AML-193 (cell line): ENCODE measurements at regions not wholly inside any gene's neighbourhood (a gene's known extent, or its start where the extent isn't known, plus 50 kb on each side); places are given as distances from the start of the nearest gene placed in this dataset.

Source experiments
- DNase-seq, 2 experiments: peaks; one replicate each; lab custom pipeline; 2025; lab: John Stamatoyannopoulos, UW

GRCh38 chr3:22593638-22594037 is 609.5 kb upstream of the UBE2E2 start:
- no peak for DNase-seq

GRCh38 chr3:22594990-22595389 is 608.1 kb upstream of the UBE2E2 start:
- no peak for DNase-seq

- DNase-seq: no peak
Observed at GRCh38 chr3:22606461-22606860, 596.7 kb upstream of the UBE2E2 start.

- DNase-seq: no peak
Observed at GRCh38 chr3:22606938-22607337, 596.2 kb upstream of the UBE2E2 start.

GRCh38 chr3:22608093-22608492 is 595.0 kb upstream of the UBE2E2 start:
- no peak for DNase-seq

GRCh38 chr3:22608721-22609120 is 594.4 kb upstream of the UBE2E2 start:
- no peak for DNase-seq

GRCh38 chr3:22609139-22609538 is 594.0 kb upstream of the UBE2E2 start:
- no peak for DNase-seq

GRCh38 chr3:22612927-22613326 is 590.2 kb upstream of the UBE2E2 start:
- no peak for DNase-seq

GRCh38 chr3:22615790-22616189 is 587.3 kb upstream of the UBE2E2 start:
- DNase-seq: no peak

- DNase-seq: no peak
Observed at GRCh38 chr3:22617372-22617771, 585.8 kb upstream of the UBE2E2 start.

- no peak for DNase-seq
Observed at GRCh38 chr3:22620498-22620897, 582.6 kb upstream of the UBE2E2 start.

GRCh38 chr3:22621205-22621809 is 581.8 kb upstream of the UBE2E2 start:
- no peak for DNase-seq

- DNase-seq: no peak
Observed at GRCh38 chr3:22627993-22628499, 575.1 kb upstream of the UBE2E2 start.

- DNase-seq: no peak
Observed at GRCh38 chr3:22632536-22632935, 570.6 kb upstream of the UBE2E2 start.

- DNase-seq: no peak
Observed at GRCh38 chr3:22634433-22634832, 568.7 kb upstream of the UBE2E2 start.

- no peak for DNase-seq
Observed at GRCh38 chr3:22659651-22660475, 543.3 kb upstream of the UBE2E2 start.

GRCh38 chr3:22660606-22661005 is 542.5 kb upstream of the UBE2E2 start:
- no peak for DNase-seq

- no peak for DNase-seq
Observed at GRCh38 chr3:22661121-22661700, 541.9 kb upstream of the UBE2E2 start.

GRCh38 chr3:22665528-22665927 is 537.6 kb upstream of the UBE2E2 start:
- no peak for DNase-seq

- no peak for DNase-seq
Observed at GRCh38 chr3:22666736-22667135, 536.4 kb upstream of the UBE2E2 start.

GRCh38 chr3:22671848-22672247 is 531.3 kb upstream of the UBE2E2 start:
- no peak for DNase-seq

- no peak for DNase-seq
Observed at GRCh38 chr3:22684739-22685138, 518.4 kb upstream of the UBE2E2 start.

GRCh38 chr3:22685597-22685996 is 517.5 kb upstream of the UBE2E2 start:
- DNase-seq: no peak
